Embryonic facial prominence (tissue), 1 donor: ENCODE measurements at regions not wholly inside any gene's neighbourhood (a gene's known extent, or its start where the extent isn't known, plus 50 kb on each side); places are given as distances from the start of the nearest gene placed in this dataset.

Experiments used
- DNase-seq: peaks from one replicate; pipeline ENCODE4 v3.0.0-alpha.2; 2016; ENCODE audit errors: extremely low spot score

- DNase-seq = no peak
Observed at GRCh38 chr3:118036215-118036614, 998.4 kb downstream of the IGSF11 start.

- no peak for DNase-seq
Observed at GRCh38 chr3:118055381-118055780, 979.3 kb downstream of the IGSF11 start.

GRCh38 chr3:118057086-118057485, 977.6 kb downstream of the IGSF11 start:
- DNase-seq = no peak

- no peak for DNase-seq
Observed at GRCh38 chr3:118059096-118059495, 975.5 kb downstream of the IGSF11 start.

GRCh38 chr3:118067439-118067838, 967.2 kb downstream of the IGSF11 start:
- DNase-seq = no peak

GRCh38 chr3:118075873-118076272, 958.8 kb downstream of the IGSF11 start:
- DNase-seq = no peak

- no peak for DNase-seq
Observed at GRCh38 chr3:118077332-118077731, 957.3 kb downstream of the IGSF11 start.

GRCh38 chr3:118080889-118081288, 953.8 kb downstream of the IGSF11 start:
- DNase-seq = no peak

- no peak for DNase-seq
Observed at GRCh38 chr3:118088696-118089095, 946.0 kb downstream of the IGSF11 start.

GRCh38 chr3:118089563-118089962, 945.1 kb downstream of the IGSF11 start:
- DNase-seq = no peak

GRCh38 chr3:118097226-118097625, 937.4 kb downstream of the IGSF11 start:
- no peak for DNase-seq

- no peak for DNase-seq
Observed at GRCh38 chr3:118097660-118098059, 937.0 kb downstream of the IGSF11 start.

GRCh38 chr3:118098827-118099226, 935.8 kb downstream of the IGSF11 start:
- no peak for DNase-seq

GRCh38 chr3:118101891-118102290, 932.8 kb downstream of the IGSF11 start:
- no peak for DNase-seq

- no peak for DNase-seq
Observed at GRCh38 chr3:118102737-118103136, 931.9 kb downstream of the IGSF11 start.

GRCh38 chr3:118108201-118108600, 926.4 kb downstream of the IGSF11 start:
- no peak for DNase-seq

GRCh38 chr3:118108769-118109168, 925.9 kb downstream of the IGSF11 start:
- DNase-seq = no peak

- no peak for DNase-seq
Observed at GRCh38 chr3:118110211-118110610, 924.4 kb downstream of the IGSF11 start.

GRCh38 chr3:118116991-118117390, 917.7 kb downstream of the IGSF11 start:
- DNase-seq = no peak

GRCh38 chr3:118126751-118127150, 907.9 kb downstream of the IGSF11 start:
- DNase-seq = no peak

GRCh38 chr3:118127992-118128391, 906.7 kb downstream of the IGSF11 start:
- no peak for DNase-seq

- DNase-seq = no peak
Observed at GRCh38 chr3:118128886-118129285, 905.8 kb downstream of the IGSF11 start.

GRCh38 chr3:118137778-118138177, 896.9 kb downstream of the IGSF11 start:
- DNase-seq = no peak

GRCh38 chr3:118144919-118145318, 889.7 kb downstream of the IGSF11 start:
- DNase-seq = no peak
